ENCODE measurements at regions not wholly inside any gene's neighbourhood (a gene's known extent, or its start where the extent isn't known, plus 50 kb on each side); places are given as distances from the start of the nearest gene placed in this dataset.
"Not testable (repeated sequence)": the region's sequence is repeated elsewhere in the genome, so short reads cannot be mapped to it uniquely, and the experiment has no call there.

- not testable (repeated sequence) for DNase-seq
These were observed 63.5 kb downstream of the UNC93B1 start for GRCh38 chr11:67940440-67940839.

GRCh38 chr11:67938964-67939363, 64.9 kb downstream of the UNC93B1 start:
- DNase-seq: not testable (repeated sequence)

GRCh38 chr11:67938371-67938770, 65.5 kb downstream of the UNC93B1 start:
- not testable (repeated sequence) for DNase-seq

- DNase-seq: not testable (repeated sequence)
These were observed 80.3 kb downstream of the UNC93B1 start for GRCh38 chr11:67923565-67923964.

- DNase-seq: not testable (repeated sequence)
These were observed 83.4 kb downstream of the UNC93B1 start for GRCh38 chr11:67920546-67920945.

- not testable (repeated sequence) for DNase-seq
These were observed 91.7 kb downstream of the UNC93B1 start for GRCh38 chr11:67912184-67912583.

GRCh38 chr11:67911211-67911610, 92.7 kb downstream of the UNC93B1 start:
- DNase-seq: not testable (repeated sequence)

- not testable (repeated sequence) for DNase-seq
These were observed 93.1 kb downstream of the UNC93B1 start for GRCh38 chr11:67910803-67911202.

- not testable (repeated sequence) for DNase-seq
These were observed 96.9 kb downstream of the UNC93B1 start for GRCh38 chr11:67906969-67907368.

- DNase-seq: not testable (repeated sequence)
These were observed 104.4 kb downstream of the UNC93B1 start for GRCh38 chr11:67899462-67899861.

- DNase-seq: not testable (repeated sequence)
These were observed 110.4 kb downstream of the UNC93B1 start for GRCh38 chr11:67893487-67893886.

- not testable (repeated sequence) for DNase-seq
These were observed 114.3 kb downstream of the UNC93B1 start for GRCh38 chr11:67889646-67890045.

GRCh38 chr11:67888056-67888455, 115.8 kb downstream of the UNC93B1 start:
- DNase-seq: not testable (repeated sequence)

GRCh38 chr11:67886672-67887071, 117.2 kb downstream of the UNC93B1 start:
- not testable (repeated sequence) for DNase-seq

GRCh38 chr11:67886207-67886606, 117.7 kb downstream of the UNC93B1 start:
- not testable (repeated sequence) for DNase-seq

- not testable (repeated sequence) for DNase-seq
These were observed 118.3 kb downstream of the UNC93B1 start for GRCh38 chr11:67885574-67885973.

- not testable (repeated sequence) for DNase-seq
These were observed 118.9 kb downstream of the UNC93B1 start for GRCh38 chr11:67884761-67885558.

- not testable (repeated sequence) for DNase-seq
These were observed 119.7 kb downstream of the UNC93B1 start for GRCh38 chr11:67884073-67884757.

- DNase-seq: not testable (repeated sequence)
These were observed 121.6 kb downstream of the UNC93B1 start for GRCh38 chr11:67882304-67882703.

GRCh38 chr11:67881836-67882235, 122.1 kb downstream of the UNC93B1 start:
- DNase-seq: not testable (repeated sequence)

- not testable (repeated sequence) for DNase-seq
These were observed 123.2 kb downstream of the UNC93B1 start for GRCh38 chr11:67880594-67881196.

GRCh38 chr11:67878666-67879065, 125.2 kb downstream of the UNC93B1 start:
- DNase-seq: not testable (repeated sequence)

GRCh38 chr11:67877316-67877715, 126.6 kb downstream of the UNC93B1 start:
- DNase-seq: not testable (repeated sequence)
